Astrocyte of the spinal cord (primary cell): ENCODE measurements at regions not wholly inside any gene's neighbourhood (a gene's known extent, or its start where the extent isn't known, plus 50 kb on each side); places are given as distances from the start of the nearest gene placed in this dataset.

ENCODE experiments used
- DNase-seq: peaks from one replicate; pipeline ENCODE4 v3.0.0; 2011; ENCODE audit warnings: low read depth, low spot score
- H3K4me3 ChIP-seq: 2 replicates; pipeline ENCODE4 v1.5.1; 2011; ENCODE audit warnings: low read depth, mild to moderate bottlenecking, low read length, moderate library complexity
- in situ Hi-C: cut with HindIII; loops from 2 replicates; pipeline ENCODE4 v1.10.0; 2017; ENCODE audit warnings: low sequenced_read_pairs
- TF ChIP-seq, protein P1 (sequence below): IDR thresholded peaks from 2 replicates; pipeline ENCODE4 v1.5.1; 2012; ENCODE audit warnings: low read depth, mild to moderate bottlenecking, low read length, inconsistent platforms

DNA sequence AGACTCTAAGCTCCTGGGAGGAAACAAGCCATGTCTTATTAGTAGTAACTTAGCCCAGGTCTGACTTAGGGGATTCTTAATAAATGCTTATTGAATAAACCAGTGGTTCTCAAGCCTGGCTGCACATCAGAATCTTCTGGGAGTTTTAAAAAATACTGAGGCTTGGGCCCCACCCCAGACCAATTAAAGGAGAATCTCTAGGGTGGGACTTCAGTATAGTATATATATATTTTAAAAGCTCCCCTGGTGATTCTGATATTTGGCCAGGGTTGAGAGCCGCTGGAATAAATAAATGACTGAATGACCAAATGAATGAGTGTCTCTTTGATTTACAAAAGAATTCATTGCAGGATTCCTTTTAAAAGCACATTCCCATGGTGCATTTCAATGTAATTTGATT is 151.5 kb upstream of the GSC start:
- in situ Hi-C loops = no loop called here
- no peak overlapping the region for H3K4me3 ChIP-seq
- no peak for DNase-seq
- TF ChIP-seq, protein P1, sequence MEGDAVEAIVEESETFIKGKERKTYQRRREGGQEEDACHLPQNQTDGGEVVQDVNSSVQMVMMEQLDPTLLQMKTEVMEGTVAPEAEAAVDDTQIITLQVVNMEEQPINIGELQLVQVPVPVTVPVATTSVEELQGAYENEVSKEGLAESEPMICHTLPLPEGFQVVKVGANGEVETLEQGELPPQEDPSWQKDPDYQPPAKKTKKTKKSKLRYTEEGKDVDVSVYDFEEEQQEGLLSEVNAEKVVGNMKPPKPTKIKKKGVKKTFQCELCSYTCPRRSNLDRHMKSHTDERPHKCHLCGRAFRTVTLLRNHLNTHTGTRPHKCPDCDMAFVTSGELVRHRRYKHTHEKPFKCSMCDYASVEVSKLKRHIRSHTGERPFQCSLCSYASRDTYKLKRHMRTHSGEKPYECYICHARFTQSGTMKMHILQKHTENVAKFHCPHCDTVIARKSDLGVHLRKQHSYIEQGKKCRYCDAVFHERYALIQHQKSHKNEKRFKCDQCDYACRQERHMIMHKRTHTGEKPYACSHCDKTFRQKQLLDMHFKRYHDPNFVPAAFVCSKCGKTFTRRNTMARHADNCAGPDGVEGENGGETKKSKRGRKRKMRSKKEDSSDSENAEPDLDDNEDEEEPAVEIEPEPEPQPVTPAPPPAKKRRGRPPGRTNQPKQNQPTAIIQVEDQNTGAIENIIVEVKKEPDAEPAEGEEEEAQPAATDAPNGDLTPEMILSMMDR = no peak

DNA sequence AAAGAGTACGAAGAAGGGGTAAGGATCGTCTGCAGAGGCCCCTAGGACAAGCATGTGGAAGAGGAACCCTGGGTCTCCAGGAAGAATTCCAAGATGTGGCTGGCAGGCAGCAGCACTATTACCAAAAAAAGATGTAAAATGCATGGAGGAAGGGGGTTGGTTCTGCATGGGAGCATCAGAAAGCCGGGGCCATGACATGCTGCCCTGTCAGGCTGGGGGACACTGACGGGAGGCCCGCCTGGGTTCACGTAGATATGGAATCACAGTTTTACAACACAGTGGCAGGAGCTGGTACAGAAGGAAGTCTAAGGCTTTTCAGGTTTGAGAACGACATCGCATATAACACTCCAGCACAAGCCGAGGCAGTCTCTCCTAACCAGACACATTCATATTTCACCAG is 150.0 kb upstream of the GSC start:
- in situ Hi-C loops = no loop called here
- no peak for DNase-seq
- TF ChIP-seq, protein P1 = no peak
- no peak overlapping the region for H3K4me3 ChIP-seq

DNA sequence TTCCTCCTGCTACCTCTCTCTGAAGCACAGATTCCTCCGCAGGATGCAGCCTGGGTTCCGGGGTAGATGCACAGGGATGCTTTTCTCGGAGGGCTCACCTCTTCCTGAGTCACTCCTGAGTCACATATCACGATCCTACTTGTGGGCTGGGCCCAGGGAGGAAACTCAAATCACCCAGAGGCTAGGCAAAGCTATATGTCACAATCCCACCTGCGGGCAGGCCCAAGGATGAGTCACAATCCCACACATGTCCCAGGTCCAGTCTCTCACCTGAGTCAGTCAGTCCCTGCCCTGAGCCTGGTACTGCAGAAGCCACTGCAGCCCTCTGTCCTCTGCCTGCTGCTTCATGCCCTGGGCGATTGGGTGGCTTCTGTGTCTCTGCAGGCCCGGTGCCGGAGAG is 149.0 kb upstream of the GSC start:
- in situ Hi-C loops = no loop called here
- no peak overlapping the region for H3K4me3 ChIP-seq
- TF ChIP-seq, protein P1 = no peak
- DNase-seq = no peak

DNA sequence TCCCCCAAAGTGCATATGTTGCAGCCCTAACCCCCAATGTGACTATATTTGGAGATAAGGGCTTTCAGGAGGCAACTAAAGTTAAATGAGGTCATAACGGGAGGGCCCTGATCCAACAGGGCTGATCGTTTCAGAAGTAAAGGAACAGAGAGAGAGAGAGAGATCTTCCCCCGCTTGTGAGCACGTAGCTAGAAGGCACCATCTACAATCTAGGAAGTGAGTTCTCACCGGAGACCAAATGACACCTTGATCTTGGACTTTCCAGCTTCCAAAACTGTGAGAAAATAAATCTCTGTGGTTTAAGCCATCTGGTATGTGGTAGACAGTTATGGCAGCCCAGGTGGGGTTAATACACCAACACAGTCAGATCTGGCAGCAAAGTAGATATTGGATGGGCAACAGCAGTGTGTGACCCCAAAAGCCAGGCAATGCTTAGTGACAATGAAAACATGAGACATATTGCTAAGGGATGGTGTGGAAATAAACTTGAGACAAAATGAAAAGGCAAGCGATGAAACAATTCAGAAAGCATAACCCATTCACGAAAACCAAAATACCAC is 147.2 kb upstream of the GSC start:
- DNase-seq = no peak
- TF ChIP-seq, protein P1 = no peak
- in situ Hi-C loops = no loop called here
- H3K4me3 ChIP-seq = no peak overlapping the region

DNA sequence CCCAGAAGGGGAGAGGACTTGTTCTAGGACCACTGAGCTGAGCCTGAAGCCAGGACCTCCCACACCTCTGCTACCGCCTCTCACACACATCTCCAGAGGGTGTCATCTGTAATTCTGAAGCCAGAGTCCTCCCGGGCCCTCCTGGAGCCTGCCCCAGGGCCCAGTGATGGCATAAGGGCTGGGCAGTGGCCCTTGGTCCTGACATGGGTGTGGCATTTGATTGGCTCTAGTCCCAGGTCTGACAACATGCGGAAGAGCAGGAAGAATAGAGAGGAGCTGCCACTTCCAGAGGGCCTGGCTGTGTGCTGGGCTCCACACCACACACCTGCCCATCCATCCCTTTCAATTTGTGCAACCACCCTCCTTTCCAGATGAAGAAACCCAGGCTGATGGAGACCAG is 144.3 kb upstream of the GSC start:
- no peak for DNase-seq
- H3K4me3 ChIP-seq = no peak overlapping the region
- in situ Hi-C loops = no loop called here
- TF ChIP-seq, protein P1 = no peak

DNA sequence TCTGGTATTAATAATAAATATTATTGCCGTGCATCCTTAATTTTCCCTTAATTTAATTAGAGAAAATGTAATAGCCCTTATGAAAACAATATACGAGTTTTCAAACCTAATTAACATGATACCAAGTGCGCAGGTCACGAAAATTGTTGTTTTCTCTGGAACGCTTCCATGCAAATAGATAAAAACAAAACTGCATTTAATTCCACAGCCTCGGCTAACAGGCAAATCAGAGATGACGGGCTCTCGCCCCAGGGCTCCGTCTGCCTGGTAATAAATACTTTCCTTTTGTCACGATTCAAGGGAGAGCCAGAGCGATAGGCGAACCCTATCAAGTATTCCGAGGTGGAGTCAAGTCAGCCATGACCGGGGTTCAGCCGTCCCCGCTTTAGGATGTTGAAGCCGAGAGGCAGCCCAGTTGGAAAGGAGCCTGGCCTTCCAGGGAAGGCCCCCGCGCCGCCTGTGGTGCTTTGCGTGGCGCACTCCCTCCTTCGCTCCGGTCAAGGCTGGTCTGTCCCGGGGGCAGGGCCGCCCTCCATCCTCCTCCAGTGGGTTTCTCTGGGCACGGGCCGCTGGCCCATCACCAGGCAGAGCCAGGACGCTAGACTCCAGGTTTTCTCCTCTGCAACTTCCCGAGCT is 137.8 kb upstream of the GSC start:
- no peak overlapping the region for H3K4me3 ChIP-seq
- in situ Hi-C loops = no loop called here
- TF ChIP-seq, protein P1 = no peak
- no peak for DNase-seq
